Thyroid gland (tissue), 4 donors: ENCODE measurements at regions not wholly inside any gene's neighbourhood (a gene's known extent, or its start where the extent isn't known, plus 50 kb on each side); places are given as distances from the start of the nearest gene placed in this dataset.

Experiments used
- POLR2A ChIP-seq, 2 donors: fragments of 450-650 bp; IDR thresholded peaks; one replicate each; pipeline ENCODE4 v1.6.1; 2017; ENCODE audit warnings: antibody characterized with exemption in 2 of 2, mild to moderate bottlenecking in 2 of 2, moderate library complexity in 1 of 2
- TF ChIP-seq, protein P1 (sequence below), 6 experiments: fragments of 200-600 bp in 3 of 6; fragments of 450-650 bp in 3 of 6; sonication (generic) in 3 of 6; IDR thresholded peaks; one replicate each; pipeline ENCODE4 v1.5.1; 2016 to 2019; ENCODE audit warnings: antibody characterized with exemption in 6 of 6, mild to moderate bottlenecking in 2 of 6, inconsistent platforms in 1 of 6, moderate library complexity in 1 of 6

DNA sequence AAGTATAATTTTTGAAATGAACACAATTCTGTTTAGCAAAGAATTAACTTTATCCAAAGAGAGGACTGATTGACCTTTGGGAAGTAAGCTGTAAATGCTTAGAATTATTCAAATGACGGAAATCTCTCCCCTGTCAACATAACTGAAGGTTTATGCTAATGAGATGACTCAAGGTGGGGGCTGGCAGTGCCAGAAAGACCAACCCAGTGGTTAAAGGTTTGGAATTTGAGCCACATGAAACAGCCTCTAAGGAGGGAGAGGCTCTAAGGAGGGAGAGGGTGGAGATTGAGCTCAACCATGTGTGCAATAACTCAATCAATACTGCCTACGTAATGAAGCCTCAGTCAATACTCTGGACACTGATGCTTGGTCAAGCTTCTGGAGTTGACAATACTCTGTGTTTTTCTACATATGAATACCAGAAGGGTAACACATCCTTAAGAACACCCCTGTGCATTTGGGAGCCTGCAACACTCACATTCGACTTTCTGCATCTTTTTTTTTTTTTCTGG lies 123.4 kb upstream of the TENT5A start:
- TF ChIP-seq, protein P1, sequence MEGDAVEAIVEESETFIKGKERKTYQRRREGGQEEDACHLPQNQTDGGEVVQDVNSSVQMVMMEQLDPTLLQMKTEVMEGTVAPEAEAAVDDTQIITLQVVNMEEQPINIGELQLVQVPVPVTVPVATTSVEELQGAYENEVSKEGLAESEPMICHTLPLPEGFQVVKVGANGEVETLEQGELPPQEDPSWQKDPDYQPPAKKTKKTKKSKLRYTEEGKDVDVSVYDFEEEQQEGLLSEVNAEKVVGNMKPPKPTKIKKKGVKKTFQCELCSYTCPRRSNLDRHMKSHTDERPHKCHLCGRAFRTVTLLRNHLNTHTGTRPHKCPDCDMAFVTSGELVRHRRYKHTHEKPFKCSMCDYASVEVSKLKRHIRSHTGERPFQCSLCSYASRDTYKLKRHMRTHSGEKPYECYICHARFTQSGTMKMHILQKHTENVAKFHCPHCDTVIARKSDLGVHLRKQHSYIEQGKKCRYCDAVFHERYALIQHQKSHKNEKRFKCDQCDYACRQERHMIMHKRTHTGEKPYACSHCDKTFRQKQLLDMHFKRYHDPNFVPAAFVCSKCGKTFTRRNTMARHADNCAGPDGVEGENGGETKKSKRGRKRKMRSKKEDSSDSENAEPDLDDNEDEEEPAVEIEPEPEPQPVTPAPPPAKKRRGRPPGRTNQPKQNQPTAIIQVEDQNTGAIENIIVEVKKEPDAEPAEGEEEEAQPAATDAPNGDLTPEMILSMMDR (IDR thresholded peaks at IDR 0.05), result no peak
- TF ChIP-seq POLR2A (IDR thresholded peaks at IDR 0.05), result no peak
